ENCODE measurements at regions not wholly inside any gene's neighbourhood (a gene's known extent, or its start where the extent isn't known, plus 50 kb on each side); places are given as distances from the start of the nearest gene placed in this dataset.

DNA sequence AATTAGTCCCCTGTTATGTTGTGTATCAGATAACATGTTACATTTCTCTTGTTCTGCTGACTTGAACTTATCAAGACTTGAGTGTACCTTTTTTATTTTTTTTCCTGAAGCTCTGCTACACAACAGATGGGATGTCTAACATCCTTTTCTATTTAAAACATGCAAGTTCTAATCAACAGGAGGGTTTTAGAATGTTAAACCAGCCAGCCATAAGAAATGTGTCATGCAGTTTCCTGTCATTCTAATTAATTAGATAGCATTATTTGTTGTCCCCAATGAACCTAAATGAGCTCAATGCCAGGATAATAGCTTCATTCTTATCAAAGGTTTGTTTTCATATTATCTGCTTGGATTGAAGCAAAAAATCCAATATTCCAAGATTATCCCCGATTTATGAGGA, 958.2 kb downstream of the PCDH7 start:
- H3K27me3 Mint-ChIP-seq (ENCODE audit: low read depth), result no peaks in the 10 kb centered on the region
- H3K4me1 Mint-ChIP-seq, result no peaks in the 10 kb centered on the region
- no peak overlapping the region for H3K4me3 Mint-ChIP-seq
- H3K27ac Mint-ChIP-seq, result no peak overlapping the region
- TF ChIP-seq, protein P1, sequence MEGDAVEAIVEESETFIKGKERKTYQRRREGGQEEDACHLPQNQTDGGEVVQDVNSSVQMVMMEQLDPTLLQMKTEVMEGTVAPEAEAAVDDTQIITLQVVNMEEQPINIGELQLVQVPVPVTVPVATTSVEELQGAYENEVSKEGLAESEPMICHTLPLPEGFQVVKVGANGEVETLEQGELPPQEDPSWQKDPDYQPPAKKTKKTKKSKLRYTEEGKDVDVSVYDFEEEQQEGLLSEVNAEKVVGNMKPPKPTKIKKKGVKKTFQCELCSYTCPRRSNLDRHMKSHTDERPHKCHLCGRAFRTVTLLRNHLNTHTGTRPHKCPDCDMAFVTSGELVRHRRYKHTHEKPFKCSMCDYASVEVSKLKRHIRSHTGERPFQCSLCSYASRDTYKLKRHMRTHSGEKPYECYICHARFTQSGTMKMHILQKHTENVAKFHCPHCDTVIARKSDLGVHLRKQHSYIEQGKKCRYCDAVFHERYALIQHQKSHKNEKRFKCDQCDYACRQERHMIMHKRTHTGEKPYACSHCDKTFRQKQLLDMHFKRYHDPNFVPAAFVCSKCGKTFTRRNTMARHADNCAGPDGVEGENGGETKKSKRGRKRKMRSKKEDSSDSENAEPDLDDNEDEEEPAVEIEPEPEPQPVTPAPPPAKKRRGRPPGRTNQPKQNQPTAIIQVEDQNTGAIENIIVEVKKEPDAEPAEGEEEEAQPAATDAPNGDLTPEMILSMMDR (IDR thresholded peaks at IDR 0.05; ENCODE audit: unreplicated experiment in 3 of 3), result no peak
- no peaks in the 10 kb centered on the region for H3K36me3 Mint-ChIP-seq (ENCODE audit: low read depth)
- H3K9me3 Mint-ChIP-seq, result no peaks in the 10 kb centered on the region

DNA sequence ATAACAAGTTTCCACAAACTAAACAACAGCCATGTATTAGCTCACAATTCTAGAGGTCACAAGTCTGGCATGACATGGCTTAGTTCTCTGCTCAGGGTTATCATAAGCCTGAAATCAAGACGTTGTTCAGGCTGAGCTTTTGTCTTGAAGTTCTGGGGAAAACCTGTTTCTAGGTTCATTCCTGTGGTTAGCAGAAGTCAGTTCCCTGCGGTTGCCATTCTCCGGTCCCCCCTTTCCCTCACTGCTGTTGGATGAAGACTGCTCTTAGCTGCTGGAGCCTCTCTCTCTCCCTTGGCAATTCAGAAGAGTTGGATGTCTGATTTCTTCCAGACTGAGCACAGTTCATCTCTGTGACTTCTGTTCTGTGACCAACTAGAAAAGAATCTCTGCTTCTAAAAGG, 962.6 kb downstream of the PCDH7 start:
- Mint-ChIP-seq H3K4me1 (no peaks in the 10 kb centered on the region), H3K36me3 (ENCODE audit: low read depth) (no peaks in the 10 kb centered on the region), H3K27me3 (ENCODE audit: low read depth) (no peaks in the 10 kb centered on the region), H3K4me3 (no peak overlapping the region), H3K27ac (no peak overlapping the region), H3K9me3 (peaks cover 8% of the 10 kb centered on the region)
- TF ChIP-seq, protein P1 (IDR thresholded peaks at IDR 0.05; ENCODE audit: unreplicated experiment in 3 of 3), result no peak

DNA sequence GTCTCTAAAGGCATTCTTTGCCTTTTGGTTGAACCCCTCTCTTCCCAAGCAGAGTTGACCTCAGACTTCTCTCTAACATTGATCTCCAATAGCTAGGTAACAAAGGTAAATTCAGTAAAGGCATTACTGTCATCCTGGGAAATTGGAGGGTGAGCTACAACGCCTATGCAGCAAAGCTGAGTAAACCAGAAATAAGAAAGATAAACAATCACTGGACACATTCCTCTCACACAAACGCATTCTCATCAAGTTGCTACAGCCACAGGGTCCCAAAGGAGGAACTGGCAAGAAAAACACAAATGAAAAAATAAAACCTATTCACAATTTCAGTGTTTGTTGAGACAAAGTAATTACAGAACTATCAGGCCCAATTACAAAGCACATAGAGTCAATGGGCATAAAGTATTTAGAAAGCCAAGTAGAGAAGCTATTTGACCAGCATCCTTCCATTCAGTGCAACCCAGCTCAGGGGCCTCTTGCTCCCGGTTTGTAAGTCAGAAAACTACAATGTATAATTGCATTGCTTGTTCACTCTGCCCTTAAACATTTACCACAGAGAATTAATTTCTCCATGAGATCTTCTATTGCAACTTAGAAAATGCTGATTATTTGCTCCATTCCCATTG, 967.7 kb downstream of the PCDH7 start:
- H3K27ac Mint-ChIP-seq, result peak overlapping the region in 1 of 3 experiments; percentile 19
- H3K4me1 Mint-ChIP-seq, result no peaks in the 10 kb centered on the region
- H3K4me3 Mint-ChIP-seq, result no peak overlapping the region
- no peaks in the 10 kb centered on the region for H3K36me3 Mint-ChIP-seq (ENCODE audit: low read depth)
- H3K9me3 Mint-ChIP-seq, result peaks cover 8% of the 10 kb centered on the region
- no peaks in the 10 kb centered on the region for H3K27me3 Mint-ChIP-seq (ENCODE audit: low read depth)
- TF ChIP-seq, protein P1 (IDR thresholded peaks at IDR 0.05; ENCODE audit: unreplicated experiment in 3 of 3), result no peak

DNA sequence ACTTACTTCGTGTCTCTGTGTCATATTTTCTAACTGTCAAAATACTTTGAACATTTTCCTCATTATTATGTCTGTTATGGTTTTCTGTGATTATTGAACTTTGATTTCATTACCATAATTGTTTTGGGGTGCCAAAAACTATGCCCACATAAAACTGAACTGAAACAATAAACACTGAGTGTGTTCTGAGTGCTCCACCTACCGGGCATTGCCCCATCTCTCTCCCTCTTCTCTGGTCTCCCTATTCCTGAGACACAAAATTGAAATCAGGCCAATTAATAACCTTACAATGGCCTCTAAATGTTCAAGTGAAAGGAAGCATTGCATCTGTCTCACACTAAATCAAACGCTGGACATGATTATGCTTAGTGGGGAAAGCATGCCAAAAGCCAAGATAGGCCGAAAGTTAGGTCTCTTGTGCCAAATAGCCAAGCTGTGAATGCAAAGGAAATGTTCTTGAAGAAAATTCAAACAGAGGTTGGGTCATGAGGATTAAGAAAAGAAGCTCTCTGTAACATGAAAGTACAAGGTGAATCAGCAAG, 972.3 kb downstream of the PCDH7 start:
- TF ChIP-seq, protein P1 (IDR thresholded peaks at IDR 0.05; ENCODE audit: unreplicated experiment in 3 of 3), result no peak
- no peaks in the 10 kb centered on the region for H3K4me1 Mint-ChIP-seq
- no peak overlapping the region for H3K4me3 Mint-ChIP-seq
- H3K9me3 Mint-ChIP-seq, result peaks cover 10% of the 10 kb centered on the region
- H3K36me3 Mint-ChIP-seq (ENCODE audit: low read depth), result no peaks in the 10 kb centered on the region
- H3K27me3 Mint-ChIP-seq (ENCODE audit: low read depth), result no peaks in the 10 kb centered on the region
- H3K27ac Mint-ChIP-seq, result no peak overlapping the region

DNA sequence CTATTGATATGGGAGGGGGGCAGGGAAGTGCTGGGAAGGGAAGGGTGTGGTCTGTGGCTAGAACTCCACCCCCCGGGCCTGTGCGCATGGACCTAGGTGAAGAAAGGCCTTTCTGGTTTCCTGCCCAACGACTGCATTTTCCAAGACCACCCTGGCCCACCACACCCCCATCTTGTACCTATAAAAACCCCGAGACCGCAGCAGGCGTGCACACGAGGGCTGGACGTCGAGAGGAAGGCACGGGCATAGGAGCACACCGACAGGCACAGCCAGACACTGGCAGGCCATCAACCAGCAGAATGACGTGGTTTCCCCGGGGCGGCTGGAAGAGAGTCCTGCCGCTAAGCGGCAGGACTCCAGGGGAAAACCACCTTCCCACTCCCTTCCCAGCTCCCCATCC, 981.1 kb downstream of the PCDH7 start:
- H3K27ac Mint-ChIP-seq, result no peak overlapping the region
- H3K36me3 Mint-ChIP-seq (ENCODE audit: low read depth), result peaks cover 3% of the 10 kb centered on the region
- no peak overlapping the region for H3K4me3 Mint-ChIP-seq
- peaks cover 5% of the 10 kb centered on the region for H3K4me1 Mint-ChIP-seq
- H3K27me3 Mint-ChIP-seq (ENCODE audit: low read depth), result no peaks in the 10 kb centered on the region
- TF ChIP-seq, protein P1 (IDR thresholded peaks at IDR 0.05; ENCODE audit: unreplicated experiment in 3 of 3), result no peak
- peaks cover 14% of the 10 kb centered on the region for H3K9me3 Mint-ChIP-seq

DNA sequence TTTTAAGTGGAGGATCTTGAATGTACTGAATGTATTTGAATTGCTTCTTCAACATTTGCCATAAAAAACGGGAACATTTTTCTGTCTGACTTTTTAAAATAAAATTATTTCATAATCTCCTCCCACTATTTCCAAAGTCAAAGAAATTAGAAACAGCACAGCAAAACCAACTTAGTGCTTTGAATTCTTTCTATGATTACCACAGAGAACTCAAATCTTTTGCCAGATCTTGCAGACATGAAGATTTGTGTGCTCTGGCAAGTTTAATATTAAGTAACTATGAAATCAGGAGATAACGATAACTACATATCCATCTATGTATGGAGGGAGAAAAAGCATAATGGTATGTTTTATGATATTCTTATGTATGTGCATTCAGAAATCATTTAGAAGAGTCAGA, 982.2 kb downstream of the PCDH7 start:
- peak overlapping the region in 1 of 3 experiments; percentile 8 for H3K27ac Mint-ChIP-seq
- no peak overlapping the region for H3K4me3 Mint-ChIP-seq
- peaks cover 3% of the 10 kb centered on the region for H3K36me3 Mint-ChIP-seq (ENCODE audit: low read depth)
- H3K4me1 Mint-ChIP-seq, result peaks cover 5% of the 10 kb centered on the region
- H3K9me3 Mint-ChIP-seq, result peaks cover 14% of the 10 kb centered on the region
- no peaks in the 10 kb centered on the region for H3K27me3 Mint-ChIP-seq (ENCODE audit: low read depth)
- TF ChIP-seq, protein P1 (IDR thresholded peaks at IDR 0.05; ENCODE audit: unreplicated experiment in 3 of 3), result no peak

Data from nephron (organoid).